ENCODE measurements at regions not wholly inside any gene's neighbourhood (a gene's known extent, or its start where the extent isn't known, plus 50 kb on each side); places are given as distances from the start of the nearest gene placed in this dataset.
A peak's percentile ranks its signal among the peaks of the same experiment; 100 is the strongest.

DNA sequence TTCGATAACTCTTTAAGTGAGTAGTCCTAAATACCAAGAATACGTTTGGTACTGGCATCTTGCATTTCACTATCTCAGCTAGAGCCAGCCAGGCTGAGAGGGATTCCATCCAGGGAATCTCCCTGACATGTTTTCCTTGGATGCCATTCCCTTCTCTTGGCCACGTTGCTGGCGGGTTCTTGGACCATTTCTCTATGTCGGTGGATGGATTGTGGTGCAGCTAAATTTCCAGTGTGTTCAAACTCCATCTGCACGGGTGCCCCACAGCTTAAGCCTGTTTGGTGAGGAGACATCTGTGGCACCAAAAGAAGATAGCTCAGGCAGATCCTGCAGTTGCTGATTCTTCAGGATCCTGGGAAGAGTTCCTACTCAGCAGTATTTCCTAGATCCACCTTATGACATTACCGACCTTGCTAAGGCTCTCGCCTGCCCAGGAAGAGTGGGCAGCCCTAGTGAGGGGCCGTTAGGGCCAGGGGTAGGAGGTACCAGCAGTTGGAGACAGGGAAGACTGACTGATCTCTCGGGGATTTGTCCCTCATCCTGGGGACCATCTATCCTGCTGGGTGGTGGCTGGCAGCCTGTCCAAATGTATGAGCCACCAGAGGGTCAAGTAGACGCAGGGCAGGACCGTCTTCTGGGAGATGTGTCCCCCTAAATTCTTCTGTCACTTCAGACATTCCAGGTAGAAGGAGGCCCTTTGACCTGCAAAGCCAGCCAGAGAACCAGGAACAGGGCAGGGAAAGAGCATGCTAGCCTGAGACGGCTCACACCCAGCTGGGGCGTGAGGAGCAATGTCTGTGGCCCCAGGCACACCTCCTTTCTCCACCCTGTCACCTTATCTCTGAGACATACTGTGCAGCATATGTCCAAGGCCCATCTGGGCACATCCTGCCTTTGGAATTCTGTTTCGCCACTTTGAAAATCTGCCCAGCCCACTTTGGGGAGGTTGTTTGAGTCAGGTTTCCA is 72.6 kb upstream of the CAPRIN2 start:
- DNase-seq, result no peak

DNA sequence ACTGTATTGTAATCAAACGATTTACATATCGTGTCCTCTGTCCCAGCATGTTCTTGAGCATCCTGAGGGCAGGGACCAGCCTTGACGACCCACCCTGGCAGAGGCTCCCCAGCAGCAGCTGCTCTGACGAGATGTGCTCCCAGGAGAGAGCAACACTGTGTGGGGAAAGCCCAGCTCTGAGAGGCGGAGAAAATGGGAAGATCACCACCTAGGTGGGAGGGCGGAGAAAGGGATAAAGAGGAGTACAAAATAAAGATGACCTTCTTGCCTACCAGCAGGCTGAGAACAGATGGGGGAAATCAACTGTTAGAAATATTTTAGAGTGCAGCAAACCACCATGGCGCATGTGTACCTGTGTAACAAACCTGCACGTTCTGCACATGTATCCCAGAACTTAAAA is 71.5 kb upstream of the CAPRIN2 start:
- no peak for DNase-seq

DNA sequence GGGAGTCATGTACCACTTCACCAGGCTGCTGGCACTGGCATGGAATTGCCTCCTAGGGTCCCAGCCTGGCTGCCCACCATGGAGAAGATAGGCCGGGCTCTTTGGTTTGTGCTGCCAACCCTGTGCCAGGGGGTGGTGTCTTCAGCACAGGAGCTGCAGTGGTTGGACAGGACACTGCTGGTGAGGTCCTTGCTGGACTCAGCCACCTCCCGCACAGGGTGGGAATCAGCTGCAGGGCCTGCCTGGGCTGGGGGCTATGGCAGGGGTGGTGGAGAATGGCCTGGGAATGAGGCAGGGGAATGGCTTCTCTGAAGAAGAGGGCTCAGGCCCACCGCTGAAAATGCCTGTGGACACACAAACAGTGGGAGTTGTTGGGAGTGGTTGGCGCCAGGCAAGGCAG is 70.6 kb upstream of the CAPRIN2 start:
- no peak for DNase-seq

DNA sequence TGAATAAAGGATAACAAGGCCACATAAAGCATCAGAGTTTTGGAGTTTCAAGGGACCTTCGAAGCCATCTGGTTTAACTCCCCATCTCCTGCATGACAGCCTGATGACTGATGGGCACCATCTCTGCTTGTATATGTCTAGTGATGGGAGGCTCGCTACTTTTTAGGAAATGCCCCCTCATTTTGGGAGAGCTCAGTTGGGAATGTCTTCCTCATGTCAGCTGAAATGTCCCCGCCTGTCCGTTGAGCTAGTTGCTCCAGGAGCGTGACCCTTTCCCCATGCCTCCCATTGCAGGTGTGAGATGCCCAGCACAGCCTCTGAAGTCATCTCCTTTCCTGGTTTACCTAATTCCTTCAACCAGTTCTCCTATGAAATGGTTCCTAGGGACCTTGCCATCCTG is 69.6 kb upstream of the CAPRIN2 start:
- DNase-seq, result no peak

DNA sequence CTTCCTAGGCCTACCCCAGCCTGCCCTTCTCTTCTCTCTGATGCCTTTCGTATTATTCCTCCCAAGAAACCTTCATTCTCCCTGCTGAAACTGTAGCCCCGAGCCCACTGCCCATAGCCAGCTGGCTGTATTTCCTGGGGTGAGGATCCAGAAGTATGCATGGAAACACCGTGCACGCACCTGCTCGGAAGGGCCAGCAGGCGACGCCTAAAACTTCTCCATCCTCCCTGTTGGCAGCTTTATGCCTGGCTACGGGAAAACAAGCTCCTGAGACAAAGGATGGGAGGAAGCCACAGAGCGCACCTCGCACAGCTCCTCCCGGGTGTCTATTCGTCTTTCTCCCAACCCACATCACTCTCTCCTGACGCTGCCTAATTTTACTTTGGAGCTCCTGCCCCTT is 69.0 kb upstream of the CAPRIN2 start:
- DNase-seq, result no peak

DNA sequence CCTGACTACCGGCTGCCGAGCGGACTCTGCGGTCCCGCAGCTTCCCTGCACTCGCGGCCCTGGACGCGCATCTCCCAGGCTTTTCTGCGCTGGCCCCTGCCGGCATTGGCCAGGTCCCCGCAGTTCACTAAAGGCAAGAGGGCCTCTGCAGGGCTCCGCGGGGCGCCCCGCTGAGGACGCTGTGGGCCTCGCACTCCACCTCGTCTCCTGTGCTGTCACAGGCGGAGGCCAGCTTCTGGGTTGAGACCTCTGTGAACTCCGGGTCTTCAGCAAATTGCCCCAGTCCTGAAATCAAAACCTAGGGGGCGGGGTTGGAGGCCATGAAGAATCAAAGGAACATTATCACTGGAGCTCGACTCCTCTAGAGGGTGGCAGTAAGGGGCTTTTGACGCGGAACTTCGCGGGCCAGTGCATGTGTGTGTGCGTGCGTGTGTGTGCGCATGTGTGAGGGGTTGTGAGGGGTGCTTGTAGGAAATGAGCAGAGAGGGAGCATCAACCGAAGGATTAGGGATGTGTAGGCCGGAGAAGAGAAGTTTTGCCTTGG is 68.5 kb upstream of the CAPRIN2 start:
- DNase-seq, result no peak

DNA sequence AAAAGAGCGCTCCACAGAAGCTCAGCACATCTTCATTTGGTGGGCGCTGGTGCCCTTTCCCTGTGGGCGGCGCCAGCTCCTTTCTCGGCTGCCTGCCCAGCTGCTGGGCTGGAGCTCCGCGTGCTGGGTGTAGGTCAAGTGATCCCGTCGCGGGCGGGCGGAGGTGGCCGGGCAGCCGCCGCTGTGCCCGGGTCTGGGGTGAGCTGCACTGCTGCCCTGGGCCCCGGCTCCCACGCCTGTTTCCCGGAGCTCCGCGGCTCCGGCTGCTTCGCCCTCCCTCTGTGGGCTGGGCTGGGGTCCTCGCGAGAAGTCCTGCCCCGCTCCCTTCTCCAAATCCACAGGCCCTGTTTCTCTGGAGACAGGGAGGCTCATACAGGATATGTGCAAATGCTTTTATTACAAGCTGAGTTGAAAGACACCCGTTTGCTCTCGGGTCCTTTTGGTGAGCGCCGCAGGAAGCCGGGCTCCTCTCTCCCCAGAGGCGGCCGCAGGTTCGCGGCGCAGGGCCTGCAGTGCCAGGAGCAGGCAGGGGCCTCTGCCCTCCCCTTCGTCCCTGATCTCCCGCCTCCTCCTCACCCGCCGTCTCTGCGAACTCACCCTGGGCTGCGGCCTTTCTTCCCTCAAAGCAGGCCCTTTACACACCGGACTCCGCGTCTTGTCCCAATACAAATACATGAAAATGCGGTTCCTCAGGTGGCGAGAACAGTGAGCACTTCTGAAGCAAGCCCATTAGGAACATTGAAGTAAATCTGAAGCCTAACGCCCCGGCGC is 67.8 kb upstream of the CAPRIN2 start:
- no peak for DNase-seq

DNA sequence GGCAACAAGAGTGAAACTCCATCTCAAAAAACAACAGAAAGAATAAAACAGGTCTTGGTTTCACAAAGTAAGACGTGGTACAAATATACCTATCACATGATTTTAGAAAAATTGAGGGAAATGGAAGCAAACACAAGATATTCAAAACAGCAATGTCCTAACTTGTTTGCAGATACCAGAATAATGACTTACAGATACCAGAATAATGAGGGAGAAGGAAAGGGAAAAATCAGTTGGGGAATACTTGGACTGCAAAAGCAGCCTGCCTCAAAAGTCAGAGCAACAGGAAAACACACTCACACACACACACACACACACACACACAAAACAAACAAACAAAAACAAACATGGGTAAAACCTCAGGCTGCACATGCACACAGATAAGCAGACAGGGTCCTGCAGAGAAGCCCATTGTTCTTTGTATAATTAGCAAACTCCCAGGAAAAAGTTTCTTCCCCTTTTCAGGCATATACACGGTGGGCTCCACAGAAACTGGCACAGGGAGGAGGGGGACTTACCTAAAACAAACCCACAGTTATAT is 65.7 kb upstream of the CAPRIN2 start:
- no peak for DNase-seq

DNA sequence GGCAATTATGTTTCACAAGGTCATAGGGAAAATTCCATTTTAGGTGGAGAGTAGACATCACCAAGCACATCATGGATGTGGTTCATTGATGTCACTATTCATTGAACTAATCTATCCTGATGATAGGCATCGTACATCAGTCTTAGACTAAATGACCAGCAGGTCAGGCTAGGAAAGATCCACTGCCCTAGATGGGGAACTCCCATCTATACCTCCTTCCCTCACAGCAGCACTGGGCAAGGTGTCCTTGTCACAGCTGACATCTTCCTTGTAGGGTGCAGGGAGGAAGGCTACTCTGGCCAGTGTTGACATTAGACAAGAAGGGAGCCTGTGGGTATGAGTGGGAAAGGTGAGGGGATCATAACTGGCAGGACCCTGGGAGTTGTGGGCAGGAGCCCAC is 63.8 kb upstream of the CAPRIN2 start:
- no peak for DNase-seq

DNA sequence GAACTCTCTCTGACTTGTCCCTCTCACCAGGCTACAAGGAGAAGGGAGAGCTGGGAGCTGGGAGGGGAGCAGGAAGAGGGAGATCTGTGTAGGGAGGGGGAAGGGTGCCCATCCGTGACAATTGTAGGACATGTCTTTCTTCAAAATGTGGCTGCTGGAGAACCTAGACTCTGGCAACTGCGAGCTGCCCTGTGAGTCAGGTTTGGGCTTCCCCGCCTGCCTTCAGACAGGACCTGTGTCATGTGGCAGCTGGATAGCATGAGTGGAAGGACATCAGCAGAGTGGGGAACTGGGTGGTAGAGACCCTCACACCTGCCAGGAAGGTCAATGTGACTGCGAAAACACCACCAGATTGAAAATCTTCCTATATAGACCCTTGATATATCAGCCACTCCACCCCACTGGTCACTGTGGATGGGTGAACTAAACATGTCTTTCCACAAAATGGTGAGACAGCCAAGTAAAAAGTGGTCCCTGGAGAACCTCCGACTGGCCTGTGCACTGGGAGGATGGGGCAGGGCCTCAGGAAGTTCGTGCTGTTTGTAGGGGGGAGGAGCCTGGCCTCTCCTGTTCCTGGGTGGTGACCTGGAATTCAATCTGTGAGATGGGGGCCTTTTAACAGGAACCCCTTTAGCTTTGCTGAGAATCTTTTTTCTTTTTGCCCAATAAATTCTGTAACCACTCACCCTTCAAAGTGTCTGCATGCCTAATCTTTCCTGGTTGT is 62.2 kb upstream of the CAPRIN2 start:
- no peak for DNase-seq

DNA sequence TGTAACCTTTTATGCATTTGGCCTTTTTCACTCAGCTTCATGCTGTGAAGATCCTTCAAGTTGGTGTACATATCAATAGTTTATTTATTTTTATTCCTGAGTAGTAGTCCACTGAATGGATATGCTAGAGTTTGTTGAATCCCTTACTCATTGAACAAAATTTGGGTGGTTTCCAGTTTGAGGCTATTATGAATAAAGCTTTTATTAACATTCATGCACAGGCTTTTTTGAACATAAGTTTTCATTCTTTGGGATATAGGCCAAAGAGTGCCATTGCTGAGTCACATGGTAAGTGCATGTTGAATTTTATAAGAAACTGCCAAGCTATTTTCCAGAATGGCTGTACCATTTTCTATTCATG is 59.5 kb upstream of the CAPRIN2 start:
- DNase-seq, result no peak

DNA sequence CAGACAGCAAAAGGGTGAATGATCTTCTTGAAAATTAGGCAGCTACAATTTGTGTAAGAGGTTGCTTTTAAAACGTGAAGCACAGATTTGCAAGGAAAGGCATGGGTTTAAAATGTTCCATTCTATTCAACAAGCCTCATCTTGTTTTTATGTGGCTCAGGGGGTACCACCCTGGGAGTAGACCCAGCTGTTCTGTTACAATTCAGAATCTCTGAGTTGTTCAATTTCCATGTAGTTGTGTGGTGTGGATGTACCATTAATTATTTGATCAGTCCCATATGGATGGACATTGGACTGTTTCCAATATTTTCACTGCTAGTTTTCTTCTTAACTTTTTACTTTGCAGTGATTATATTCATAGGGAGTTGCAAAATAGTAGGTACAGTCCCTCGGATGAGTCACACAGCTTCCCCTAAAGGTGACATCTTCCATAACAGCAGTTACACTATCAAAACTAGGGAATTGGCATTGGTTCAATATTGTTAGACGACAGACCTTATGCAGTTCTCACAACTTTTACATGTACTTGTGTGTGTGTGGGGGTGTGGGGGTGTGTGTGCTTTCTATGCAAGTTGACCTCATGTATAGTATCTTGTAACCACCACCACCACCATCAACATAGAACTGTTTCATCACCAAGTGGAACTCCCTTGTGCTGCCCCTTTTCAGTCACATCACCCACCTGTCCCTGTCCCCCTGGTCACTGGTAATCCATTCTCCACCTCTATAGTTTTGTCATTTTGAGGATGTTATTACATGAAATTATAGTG is 59.0 kb upstream of the CAPRIN2 start:
- DNase-seq, result no peak

DNA sequence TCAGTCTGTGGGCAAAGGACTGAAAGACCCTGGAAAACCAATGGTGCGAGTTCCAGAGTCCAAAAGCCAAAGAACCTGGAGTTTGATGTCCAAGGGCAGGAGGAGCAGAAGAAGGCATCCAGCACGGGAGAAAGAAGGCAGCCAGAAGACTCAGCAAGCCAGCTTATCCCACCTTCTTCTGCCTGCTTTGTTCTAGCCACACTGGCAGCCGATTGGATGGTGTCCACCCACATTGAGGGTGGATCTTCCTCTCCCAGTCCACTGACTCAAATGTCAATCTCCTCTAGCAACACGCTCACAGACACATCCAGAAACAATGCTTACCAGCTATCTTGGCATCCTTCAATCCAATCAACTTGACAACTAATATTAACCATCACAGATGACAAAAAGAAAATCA is 57.2 kb upstream of the CAPRIN2 start:
- DNase-seq, result no peak

DNA sequence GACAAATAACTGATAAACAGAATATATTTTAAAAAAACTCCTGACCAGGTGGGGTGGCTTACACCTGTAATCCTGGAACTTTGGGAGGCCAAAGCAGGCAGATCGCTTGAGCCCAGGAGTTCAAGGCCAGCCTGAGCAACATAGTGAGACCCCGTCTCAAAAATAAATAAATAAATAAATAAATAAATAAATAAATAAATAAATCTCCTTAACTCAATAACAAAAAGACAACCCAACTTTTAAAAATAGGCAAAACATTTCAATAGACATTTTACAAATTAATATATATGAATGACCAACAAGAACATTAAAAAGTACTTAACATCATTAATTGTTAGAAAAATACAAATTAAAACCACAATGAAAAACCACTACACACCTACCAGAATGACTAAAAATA is 56.2 kb upstream of the CAPRIN2 start:
- DNase-seq, result no peak

DNA sequence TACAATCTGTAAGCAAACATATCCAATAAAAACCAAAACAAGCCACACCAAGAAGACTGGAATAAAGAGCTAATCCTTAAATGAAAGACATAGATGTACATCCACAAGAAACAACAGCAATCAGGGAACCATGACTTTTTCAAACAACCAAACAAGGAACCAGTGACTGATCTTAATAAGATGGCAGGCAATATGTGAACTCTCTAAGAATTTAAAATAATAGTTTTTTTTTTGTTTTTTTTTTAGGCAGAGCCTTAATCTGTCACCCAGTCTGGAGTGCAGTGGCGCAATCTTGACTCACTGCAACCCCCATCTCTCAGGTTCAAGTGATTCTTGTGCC is 52.9 kb upstream of the CAPRIN2 start:
- no peak for DNase-seq

DNA sequence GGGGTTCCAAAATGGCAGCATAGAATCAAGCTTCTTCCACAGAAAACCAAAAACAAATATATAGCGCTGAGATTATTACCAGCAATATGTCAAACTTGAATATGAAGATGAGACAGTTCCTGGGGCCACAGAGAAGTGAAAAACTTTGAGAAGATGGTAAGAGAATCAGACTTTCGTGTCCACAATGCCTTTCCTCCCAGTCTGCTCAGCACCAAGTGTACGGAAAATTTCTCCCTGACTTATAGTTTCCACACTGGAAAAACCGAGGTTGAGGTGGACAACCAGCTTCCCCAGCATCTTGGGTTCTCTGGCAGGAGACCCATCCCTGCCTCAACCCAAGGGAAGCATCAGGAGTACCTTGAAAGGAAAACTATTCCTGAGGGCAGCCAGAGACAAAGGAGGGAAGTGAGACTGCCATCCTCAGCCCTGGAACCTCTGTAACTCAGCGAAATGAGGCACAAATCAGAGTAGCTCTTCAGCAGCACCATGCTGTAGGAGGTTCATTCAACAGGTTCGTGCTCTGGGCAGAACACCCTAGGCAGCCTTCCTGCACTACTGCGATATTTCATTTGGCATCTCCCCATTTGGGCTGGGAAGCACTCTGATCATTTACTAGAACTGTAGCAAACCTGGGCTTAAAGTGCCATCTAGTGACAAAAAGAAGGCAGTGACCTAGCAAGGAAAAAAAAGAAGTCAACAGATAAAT is 52.4 kb upstream of the CAPRIN2 start:
- DNase-seq, result peak; percentile 45

DNA sequence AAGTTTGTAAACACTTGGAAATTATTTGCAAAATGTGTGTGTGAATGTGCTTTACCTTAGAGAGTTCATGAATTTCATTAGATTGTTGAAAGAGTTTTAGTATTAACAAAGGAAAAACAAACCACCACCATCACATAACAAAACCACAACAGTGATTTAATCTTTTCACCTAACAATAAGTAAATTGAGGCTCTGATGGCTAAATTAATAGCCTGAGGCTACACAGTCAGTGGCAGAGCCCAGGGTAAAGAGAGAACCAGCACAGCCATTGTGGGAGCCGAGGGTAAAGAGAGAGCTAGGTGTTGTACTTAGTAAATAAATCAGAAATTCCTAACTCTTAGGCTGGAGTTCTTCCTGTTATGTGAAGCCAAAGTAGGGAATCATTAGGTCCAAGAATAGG is 51.2 kb upstream of the CAPRIN2 start:
- no peak for DNase-seq
